Adrenal gland (tissue), 9 donors: ENCODE measurements at regions not wholly inside any gene's neighbourhood (a gene's known extent, or its start where the extent isn't known, plus 50 kb on each side); places are given as distances from the start of the nearest gene placed in this dataset.

Experiments used
- DNase-seq, 7 donors: peaks; one replicate each; pipeline ENCODE4 v3.0.0-alpha.2; 2019 to 2020
- H3K27ac ChIP-seq, 5 donors: fragments of 200-600 bp; sonication (generic) in 4 of 5; 1 replicate in 3 of 5; 2 replicates in 2 of 5; pipeline versions ENCODE4 v1.5.1 to v1.8.0; 2016 to 2020; ENCODE audit warnings: mild to moderate bottlenecking in 1 of 5
- H3K27me3 ChIP-seq: fragments of 200-600 bp; 2 replicates; pipeline ENCODE4 v1.8.0; 2021
- H3K36me3 ChIP-seq, 2 donors: fragments of 200-600 bp; replicated peaks in 1 of 2; 1 replicate in 1 of 2; 2 replicates in 1 of 2; pipeline versions ENCODE4 v1.5.1 to v1.8.0; 2018 to 2022
- H3K4me1 ChIP-seq, 2 donors: fragments of 200-600 bp; replicated peaks in 1 of 2; 1 replicate in 1 of 2; 2 replicates in 1 of 2; pipeline versions ENCODE4 v1.5.1 to v1.8.0; 2018 to 2021
- H3K4me3 ChIP-seq, 4 donors: fragments of 200-600 bp; sonication (generic) in 3 of 4; one replicate each; pipeline ENCODE4 v1.5.1; 2016 to 2018
- H3K9me3 ChIP-seq, 3 donors: fragments of 200-600 bp; sonication (generic) in 1 of 3; replicated peaks in 1 of 3; 1 replicate in 2 of 3; 2 replicates in 1 of 3; pipeline versions ENCODE4 v1.5.1 to v1.8.0; 2016 to 2021
- CTCF ChIP-seq, 6 experiments: fragments of 450-650 bp in 4 of 6; fragments of 200-600 bp in 2 of 6; sonication (generic) in 1 of 6; IDR thresholded peaks; 1 replicate in 5 of 6; 2 replicates in 1 of 6; pipeline versions ENCODE4 v1.5.1 to v1.8.0; 2016 to 2021; ENCODE audit warnings: antibody characterized with exemption in 6 of 6, mild to moderate bottlenecking in 2 of 6, moderate library complexity in 1 of 6
- POLR2A ChIP-seq, 2 donors: fragments of 450-650 bp; IDR thresholded peaks; one replicate each; pipeline ENCODE4 v1.6.1; 2017; ENCODE audit warnings: antibody characterized with exemption in 2 of 2, mild to moderate bottlenecking in 2 of 2, moderate library complexity in 1 of 2
- WGBS, 4 donors: extraction: QIAGEN DNeasy Blood & Tissue Kit in 2 of 4; methylation state at CpG; one replicate each; pipeline versions ENCODE4 v1.1.5 to v1.1.7; 2013 to 2017; 5-methylcytosine and 5-hydroxymethylcytosine counted together
- intact Hi-C, 2 donors: fragments of 100-400 bp; cut with DNase I; formaldehyde crosslinking; loops; one replicate each; pipeline versions ENCODE4 v1.14.1 to v1.15.0; 2022 to 2023
- donor health status: healthy with polysubstance abuse.
- donor health status: Bipolar disorder and iron deficiency.
- donor health status: DM: yes; HTN: yes; CAD: no.
- donor health status: DM: no; HTN: no; CAD: no.
- donor health status: DM: no; HTN: no; CAD: no.

- TF ChIP-seq CTCF (IDR thresholded peaks at IDR 0.05): no peak
- TF ChIP-seq POLR2A (IDR thresholded peaks at IDR 0.05): no peak
- no peak for DNase-seq
- Histone ChIP-seq H3K36me3 (no peaks in the 10 kb centered on the region), H3K4me1 (peaks cover 0 to 4% of the 10 kb centered on the region in 2 donors), H3K27me3 (no peaks in the 10 kb centered on the region), H3K27ac (no peak overlapping the region), H3K9me3 (no peaks in the 10 kb centered on the region), H3K4me3 (no peak overlapping the region)
- intact Hi-C loops: no loop called here
Observed at GRCh38 chr20:39263076-39263475, 300.9 kb downstream of the DHX35 start.

GRCh38 chr20:39259808-39260207 lies 297.7 kb downstream of the DHX35 start:
- no peaks in the 10 kb centered on the region for H3K36me3 ChIP-seq
- DNase-seq: no peak
- H3K4me3 ChIP-seq: no peak overlapping the region
- H3K4me1 ChIP-seq: peaks cover 0 to 1% of the 10 kb centered on the region in 2 donors
- WGBS, 4 donors: 57 to 76% (median 70%) methylated on average over 2 of the region's 2 CpGs
- intact Hi-C loops: no loop called here
- no peaks in the 10 kb centered on the region for H3K9me3 ChIP-seq
- H3K27me3 ChIP-seq: no peaks in the 10 kb centered on the region
- TF ChIP-seq CTCF (IDR thresholded peaks at IDR 0.05) (no peak), POLR2A (IDR thresholded peaks at IDR 0.05) (no peak)
- H3K27ac ChIP-seq: no peak overlapping the region

- Histone ChIP-seq H3K9me3 (no peaks in the 10 kb centered on the region), H3K36me3 (no peaks in the 10 kb centered on the region), H3K27ac (no peak overlapping the region), H3K4me1 (no peaks in the 10 kb centered on the region), H3K4me3 (no peak overlapping the region), H3K27me3 (no peaks in the 10 kb centered on the region)
- 79 to 84% (median 81%) methylated on average over 6 of the region's 6 CpGs for WGBS, 4 donors
- intact Hi-C loops: no loop called here
- peak in 1 of 7 donors; percentile 77 for DNase-seq
- TF ChIP-seq POLR2A (IDR thresholded peaks at IDR 0.05): no peak
Observed at GRCh38 chr20:39259010-39259803, 297.1 kb downstream of the DHX35 start.

- intact Hi-C loops: no loop called here
- H3K4me3 ChIP-seq: no peak overlapping the region
- no peaks in the 10 kb centered on the region for H3K27me3 ChIP-seq
- no peaks in the 10 kb centered on the region for H3K9me3 ChIP-seq
- WGBS, 4 donors: 72 to 83% (median 74%) methylated on average over 4 of the region's 4 CpGs
- TF ChIP-seq POLR2A (IDR thresholded peaks at IDR 0.05) (no peak), CTCF (IDR thresholded peaks at IDR 0.05) (no peak)
- H3K36me3 ChIP-seq: no peaks in the 10 kb centered on the region
- no peak for DNase-seq
- H3K4me1 ChIP-seq: no peaks in the 10 kb centered on the region
- no peak overlapping the region for H3K27ac ChIP-seq
Observed at GRCh38 chr20:39258253-39258652, 296.1 kb downstream of the DHX35 start.
